ENCODE measurements at regions not wholly inside any gene's neighbourhood (a gene's known extent, or its start where the extent isn't known, plus 50 kb on each side); places are given as distances from the start of the nearest gene placed in this dataset.

GRCh38 chr4:108240366-108240765 is 71.6 kb upstream of the LEF1 start (continued):
- TF ChIP-seq MEIS2 (CRISPR knock-in tag; IDR thresholded peaks at IDR 0.05), result no peak

- WGBS (ENCODE audit: low lambda C conversion rate), result 0% methylated on average over 1 of the region's 1 CpG
- no peak overlapping the region for H2AFZ ChIP-seq (ENCODE audit: low read length)
- ChIA-PET CTCF (ENCODE audit: low intra/inter-chr PET ratio, low total read pairs) (no interaction called here), POLR2A (no interaction called here)
- H3K79me2 ChIP-seq (ENCODE audit: insufficient read depth, low read length), result no peaks in the 10 kb centered on the region
- ATAC-seq (no peak), FAIRE-seq (no peak), DNase-seq (ENCODE audit: low spot score) (no peak)
- H3K27me3 ChIP-seq (ENCODE audit: control insufficient read depth in 1 of 2, insufficient read depth in 2 of 2, low read length in 2 of 2), result no peaks in the 10 kb centered on the region
- no peaks in the 10 kb centered on the region for H3K36me3 ChIP-seq (replicated peaks in 1 of 2; ENCODE audit: control insufficient read depth in 1 of 2, insufficient read depth in 2 of 2, low read length in 2 of 2)
- TF ChIP-seq ZNF747 (CRISPR knock-in tag; IDR thresholded peaks at IDR 0.05; ENCODE audit: borderline replicate concordance), result no peak
- TF ChIP-seq POLR2A (IDR thresholded peaks at IDR 0.05; ENCODE audit: insufficient read depth in 1 of 2, low read depth in 2 of 2, low read length in 2 of 2), result no peak
- no peak for TF ChIP-seq HNRNPUL1 (IDR thresholded peaks at IDR 0.05; ENCODE audit: low read depth, low read length)
- no peak for TF ChIP-seq NR2C2 (CRISPR knock-in tag; IDR thresholded peaks at IDR 0.05; ENCODE audit: borderline replicate concordance)
- no peak for TF ChIP-seq PRPF4 (IDR thresholded peaks at IDR 0.05; ENCODE audit: low read depth, low read length, poor library complexity, severe bottlenecking)
- intact Hi-C loops (cut with micrococcal nuclease; ENCODE audit: unreplicated experiment) (no loop called here), in situ Hi-C loops (cut with HindIII; ENCODE audit: extremely low pct_ligation_motif_present, low pct_unique_long_range_greater_than_20kb) (no loop called here)
- H3K27ac ChIP-seq (ENCODE audit: extremely low read length, insufficient read depth, low read length), result no peak overlapping the region
- no peak overlapping the region for H3K4me3 ChIP-seq (replicated peaks in 1 of 3; ENCODE audit: insufficient read depth in 1 of 3, low read depth in 2 of 3, low read length in 3 of 3)
- H3K9me3 ChIP-seq (ENCODE audit: low read length), result no peaks in the 10 kb centered on the region
- no peak overlapping the region for H3K9ac ChIP-seq (ENCODE audit: insufficient read depth, low read depth, low read length)
- no TSS peak for BruUV-seq (replicated peaks)
- H4K20me1 ChIP-seq (ENCODE audit: insufficient read depth, low read length), result no peaks in the 10 kb centered on the region
- H3K4me1 ChIP-seq (ENCODE audit: insufficient read depth, low read length), result no peaks in the 10 kb centered on the region
- H3K4me2 ChIP-seq (ENCODE audit: low read depth, low read length), result no peak overlapping the region
Measured at GRCh38 chr4:108237693-108238092, 69.0 kb upstream of the LEF1 start.

- BruUV-seq (replicated peaks), result no TSS peak
- FAIRE-seq, result no peak
- H3K36me3 ChIP-seq (replicated peaks in 1 of 2; ENCODE audit: control insufficient read depth in 1 of 2, insufficient read depth in 2 of 2, low read length in 2 of 2), result no peaks in the 10 kb centered on the region
- H3K79me2 ChIP-seq (ENCODE audit: insufficient read depth, low read length), result no peaks in the 10 kb centered on the region
- H3K9me3 ChIP-seq (ENCODE audit: low read length), result no peaks in the 10 kb centered on the region
- no peak overlapping the region for H2AFZ ChIP-seq (ENCODE audit: low read length)
- no peak for DNase-seq (ENCODE audit: low spot score)
- no peak overlapping the region for H3K4me3 ChIP-seq (replicated peaks in 1 of 3; ENCODE audit: insufficient read depth in 1 of 3, low read depth in 2 of 3, low read length in 3 of 3)
- H4K20me1 ChIP-seq (ENCODE audit: insufficient read depth, low read length), result no peaks in the 10 kb centered on the region
- no peak overlapping the region for H3K9ac ChIP-seq (ENCODE audit: insufficient read depth, low read depth, low read length)
- H3K27me3 ChIP-seq (ENCODE audit: control insufficient read depth in 1 of 2, insufficient read depth in 2 of 2, low read length in 2 of 2), result no peaks in the 10 kb centered on the region
- in situ Hi-C loops (cut with HindIII; ENCODE audit: extremely low pct_ligation_motif_present, low pct_unique_long_range_greater_than_20kb), result no loop called here
- POLR2A ChIA-PET, result no interaction called here
- no peak for ATAC-seq
- no peak overlapping the region for H3K4me2 ChIP-seq (ENCODE audit: low read depth, low read length)
- intact Hi-C loops (cut with micrococcal nuclease; ENCODE audit: unreplicated experiment), result no loop called here
- CTCF ChIA-PET (ENCODE audit: low intra/inter-chr PET ratio, low total read pairs), result no interaction called here
- no peaks in the 10 kb centered on the region for H3K4me1 ChIP-seq (ENCODE audit: insufficient read depth, low read length)
- H3K27ac ChIP-seq (ENCODE audit: extremely low read length, insufficient read depth, low read length), result no peak overlapping the region
- TF ChIP-seq ZNF781 (CRISPR knock-in tag; IDR thresholded peaks at IDR 0.05; ENCODE audit: borderline replicate concordance, not compliant biosample characterization) (no peak), ZNF574 (CRISPR knock-in tag; IDR thresholded peaks at IDR 0.05) (no peak), ATF5 (CRISPR knock-in tag; IDR thresholded peaks at IDR 0.05; ENCODE audit: low read depth) (no peak), ATF6 (CRISPR knock-in tag; conservative IDR thresholded peaks at IDR 0.05) (no peak), FOXP1 (IDR thresholded peaks at IDR 0.05) (no peak), FOXP1 (CRISPR knock-in tag; IDR thresholded peaks at IDR 0.05) (no peak), PAX8 (CRISPR knock-in tag; IDR thresholded peaks at IDR 0.05; ENCODE audit: borderline replicate concordance) (no peak), ZNF329 (CRISPR knock-in tag; IDR thresholded peaks at IDR 0.05; ENCODE audit: low read depth) (no peak)
Measured at GRCh38 chr4:108236264-108236663, 67.5 kb upstream of the LEF1 start.
